Activated T-helper 1 cell treated with anti-CD3 and anti-CD28 coated beads, Interleukin-12 subunit alpha, Interleukin-12 subunit beta, Interleukin-2, Interleukin-4 antibody, amounts not matched to agents 30 ng/mL and 10 ng/mL and 1 ng/mL, durations not matched to agents 14 hours and 24 hours and 36 hours (primary cell): ENCODE measurements at regions not wholly inside any gene's neighbourhood (a gene's known extent, or its start where the extent isn't known, plus 50 kb on each side); places are given as distances from the start of the nearest gene placed in this dataset.

Experiments
- DNase-seq: peaks from one replicate; pipeline ENCODE4 v3.0.0; 2021; ENCODE audit warnings: low spot score
- H3K27ac Mint-ChIP-seq: one replicate; pipeline ENCODE4 v1.8.0; 2021; ENCODE audit warnings: mild to moderate bottlenecking, mixed read lengths
- H3K27me3 Mint-ChIP-seq: one replicate; pipeline ENCODE4 v1.8.0; 2022; ENCODE audit warnings: mild to moderate bottlenecking, moderate library complexity, mixed read lengths; ENCODE audit not compliant: insufficient read depth
- H3K36me3 Mint-ChIP-seq: one replicate; pipeline ENCODE4 v1.8.0; 2021; ENCODE audit warnings: low read depth, mixed read lengths
- H3K4me1 Mint-ChIP-seq: one replicate; pipeline ENCODE4 v1.8.0; 2021; ENCODE audit warnings: low read depth, mixed read lengths
- H3K4me3 Mint-ChIP-seq: one replicate; pipeline ENCODE4 v1.8.0; 2021; ENCODE audit warnings: mild to moderate bottlenecking, moderate library complexity, mixed read lengths
- H3K9me3 Mint-ChIP-seq: one replicate; pipeline ENCODE4 v1.8.0; 2021; ENCODE audit warnings: mixed read lengths
- intact Hi-C: fragments of 100-400 bp; cut with micrococcal nuclease; formaldehyde crosslinking; loops from one replicate; pipeline ENCODE4 v1.15.1; 2024

GRCh38 chr1:43048601-43049011, 89.9 kb upstream of the SLC2A1 start:
- DNase-seq = no peak
- Mint-ChIP-seq H3K4me3 (no peak overlapping the region), H3K4me1 (peaks cover 5% of the 10 kb centered on the region), H3K27me3 (peaks cover 2% of the 10 kb centered on the region), H3K36me3 (no peaks in the 10 kb centered on the region), H3K9me3 (no peaks in the 10 kb centered on the region), H3K27ac (no peak overlapping the region)
- intact Hi-C loops = no loop called here

- Mint-ChIP-seq H3K4me3 (no peak overlapping the region), H3K4me1 (peaks cover 5% of the 10 kb centered on the region), H3K27ac (no peak overlapping the region), H3K27me3 (peaks cover 2% of the 10 kb centered on the region), H3K36me3 (no peaks in the 10 kb centered on the region), H3K9me3 (no peaks in the 10 kb centered on the region)
- intact Hi-C loops = no loop called here
- no peak for DNase-seq
Observed at GRCh38 chr1:43047135-43047534, 88.5 kb upstream of the SLC2A1 start.

DNA sequence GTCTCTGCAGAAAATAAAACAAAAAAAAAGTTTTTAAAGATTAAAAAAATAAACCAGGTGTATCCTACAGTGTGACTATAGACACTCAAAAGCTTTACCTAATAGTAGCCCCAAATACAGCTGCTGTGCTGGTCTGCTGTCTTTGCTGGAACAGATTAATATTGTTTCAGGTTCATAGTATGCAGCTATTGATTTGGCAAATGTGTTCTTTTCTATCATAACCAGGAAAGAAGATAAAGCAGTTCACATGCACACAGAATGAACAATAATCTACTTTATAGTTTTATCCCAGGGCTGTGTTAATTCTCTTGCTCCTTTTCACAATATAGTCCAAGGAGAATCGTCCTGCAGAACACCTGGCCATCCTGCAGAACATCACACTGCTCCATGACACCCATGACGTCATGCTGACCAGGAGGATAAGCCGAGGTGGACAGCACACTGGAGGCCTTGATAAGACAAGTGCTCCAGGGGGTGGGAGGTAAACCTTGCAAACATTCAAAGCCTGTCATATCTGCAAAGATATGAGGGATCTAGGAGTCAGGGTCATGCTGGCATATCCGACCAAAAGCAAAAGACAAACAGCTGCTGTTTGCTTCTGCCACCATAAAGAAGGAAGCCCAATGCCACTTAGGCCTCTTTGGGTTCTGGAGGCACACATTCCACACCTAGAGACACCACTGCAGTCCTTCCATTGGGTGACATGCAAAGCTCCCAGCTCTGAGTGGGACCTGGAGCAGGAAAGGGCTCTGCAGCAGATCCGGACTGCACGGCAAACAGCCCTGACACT, 86.1 kb upstream of the SLC2A1 start:
- Mint-ChIP-seq H3K36me3 (no peaks in the 10 kb centered on the region), H3K9me3 (no peaks in the 10 kb centered on the region), H3K4me1 (peaks cover 5% of the 10 kb centered on the region), H3K4me3 (no peak overlapping the region), H3K27me3 (peaks cover 2% of the 10 kb centered on the region), H3K27ac (no peak overlapping the region)
- DNase-seq = no peak
- intact Hi-C loops = no loop called here

GRCh38 chr1:43043695-43044094, 85.0 kb upstream of the SLC2A1 start:
- Mint-ChIP-seq H3K27ac (no peak overlapping the region), H3K4me1 (peaks cover 5% of the 10 kb centered on the region), H3K4me3 (no peak overlapping the region), H3K36me3 (no peaks in the 10 kb centered on the region), H3K27me3 (peaks cover 2% of the 10 kb centered on the region), H3K9me3 (no peaks in the 10 kb centered on the region)
- no peak for DNase-seq
- intact Hi-C loops = no loop called here

- no peak overlapping the region for H3K27ac Mint-ChIP-seq
- intact Hi-C loops = no loop called here
- H3K4me1 Mint-ChIP-seq = no peaks in the 10 kb centered on the region
- H3K4me3 Mint-ChIP-seq = no peak overlapping the region
- peaks cover 2% of the 10 kb centered on the region for H3K27me3 Mint-ChIP-seq
- H3K36me3 Mint-ChIP-seq = no peaks in the 10 kb centered on the region
- no peaks in the 10 kb centered on the region for H3K9me3 Mint-ChIP-seq
- DNase-seq = no peak
Observed at GRCh38 chr1:43042773-43043457, 84.2 kb upstream of the SLC2A1 start.

DNA sequence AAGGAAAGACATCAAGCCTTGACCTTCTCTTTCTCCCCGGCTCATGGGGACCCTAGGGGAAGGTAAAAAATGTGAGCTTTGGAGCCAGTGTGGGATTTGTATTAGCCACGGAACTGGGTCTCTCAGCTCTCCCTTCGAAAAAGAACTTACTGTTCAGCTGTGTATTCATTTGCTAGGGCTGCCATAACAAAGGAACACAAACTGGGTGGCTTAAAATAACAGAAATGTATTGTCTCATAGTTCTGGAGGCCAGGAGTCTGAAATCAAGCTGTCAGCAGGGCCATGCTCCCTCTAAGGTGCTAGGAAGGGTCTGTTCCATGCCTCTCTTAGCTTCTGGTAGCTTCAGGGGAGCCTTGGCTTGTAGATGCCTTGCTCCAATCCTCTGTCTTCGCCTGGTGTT, 83.5 kb upstream of the SLC2A1 start:
- H3K36me3 Mint-ChIP-seq = no peaks in the 10 kb centered on the region
- H3K9me3 Mint-ChIP-seq = no peaks in the 10 kb centered on the region
- H3K4me1 Mint-ChIP-seq = no peaks in the 10 kb centered on the region
- intact Hi-C loops = no loop called here
- H3K4me3 Mint-ChIP-seq = no peak overlapping the region
- no peak overlapping the region for H3K27ac Mint-ChIP-seq
- peaks cover 4% of the 10 kb centered on the region for H3K27me3 Mint-ChIP-seq
- DNase-seq = no peak

DNA sequence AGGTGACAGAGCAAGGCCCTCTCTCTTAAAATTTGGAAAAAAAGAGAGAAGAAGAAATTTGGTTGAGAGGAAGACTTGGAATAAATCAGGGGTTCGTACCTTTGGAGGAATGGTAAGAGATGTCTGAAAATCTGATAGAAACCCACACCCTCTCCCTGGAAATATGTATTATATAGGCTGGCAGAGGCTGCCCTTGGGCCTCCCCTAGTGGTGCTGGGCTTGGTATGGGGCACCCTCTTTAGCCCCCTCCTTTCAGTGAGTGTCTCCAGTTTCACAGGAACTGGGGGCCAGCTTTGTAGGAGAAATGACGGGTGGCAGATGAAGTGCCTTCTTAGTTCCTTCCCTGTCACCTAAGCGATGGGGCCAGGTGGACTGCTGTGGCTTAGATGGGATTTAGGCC, 82.9 kb upstream of the SLC2A1 start:
- H3K4me1 Mint-ChIP-seq = no peaks in the 10 kb centered on the region
- peaks cover 4% of the 10 kb centered on the region for H3K27me3 Mint-ChIP-seq
- DNase-seq = no peak
- H3K4me3 Mint-ChIP-seq = no peak overlapping the region
- no peak overlapping the region for H3K27ac Mint-ChIP-seq
- no peaks in the 10 kb centered on the region for H3K9me3 Mint-ChIP-seq
- intact Hi-C loops = no loop called here
- no peaks in the 10 kb centered on the region for H3K36me3 Mint-ChIP-seq

DNA sequence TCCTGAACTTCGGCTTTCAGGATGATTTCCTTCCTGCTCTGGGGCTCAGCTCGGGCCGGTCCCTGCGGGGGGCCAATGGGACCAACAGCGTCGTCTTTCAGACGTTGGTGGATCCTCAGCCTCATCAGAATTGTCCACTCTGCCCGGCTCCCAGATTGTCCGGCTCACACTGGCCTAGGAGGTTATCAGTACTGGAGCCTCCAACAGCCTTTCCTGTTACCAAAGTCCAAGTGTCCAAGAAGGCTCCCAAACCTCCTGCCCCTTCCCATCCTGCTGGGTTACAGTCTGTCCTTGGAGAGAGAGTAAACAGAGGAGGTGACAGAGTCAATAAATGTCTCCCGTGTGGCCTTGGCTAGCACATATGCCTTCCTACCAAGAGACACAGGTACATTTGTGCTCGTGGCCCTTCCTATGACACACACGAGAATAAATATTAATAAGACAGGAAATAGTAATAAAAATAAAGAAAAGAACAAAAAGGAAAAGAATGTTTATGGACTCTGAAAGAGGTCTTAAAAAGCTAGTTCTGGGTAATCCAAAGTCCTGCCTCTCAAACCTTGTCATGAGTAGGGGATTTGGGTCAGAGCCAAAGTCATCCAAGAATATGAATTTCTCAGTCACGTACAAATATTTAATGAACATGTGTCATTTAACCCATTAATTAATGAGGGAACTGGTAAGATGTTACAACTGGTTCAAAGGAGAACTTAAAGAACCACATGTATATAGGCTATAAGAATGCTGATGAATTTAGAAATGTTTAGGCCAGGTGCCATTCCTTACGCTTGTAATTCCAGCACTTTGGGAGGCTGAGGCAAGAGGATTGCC, 80.8 kb upstream of the SLC2A1 start:
- H3K27ac Mint-ChIP-seq = no peak overlapping the region
- H3K9me3 Mint-ChIP-seq = no peaks in the 10 kb centered on the region

GRCh38 chr1:43038232-43038935, 79.7 kb upstream of the SLC2A1 start:
- DNase-seq = no peak
- H3K9me3 Mint-ChIP-seq = no peaks in the 10 kb centered on the region
- H3K27me3 Mint-ChIP-seq = peaks cover 2% of the 10 kb centered on the region
- peaks cover 11% of the 10 kb centered on the region for H3K4me1 Mint-ChIP-seq
- H3K36me3 Mint-ChIP-seq = no peaks in the 10 kb centered on the region
- intact Hi-C loops = no loop called here
- no peak overlapping the region for H3K4me3 Mint-ChIP-seq
- no peak overlapping the region for H3K27ac Mint-ChIP-seq

More for the DNA sequence above, 80.8 kb upstream of the SLC2A1 start:
- no peak for DNase-seq
- Mint-ChIP-seq H3K4me3 (no peak overlapping the region), H3K4me1 (peaks cover 7% of the 10 kb centered on the region), H3K36me3 (no peaks in the 10 kb centered on the region), H3K27me3 (peaks cover 2% of the 10 kb centered on the region)
- intact Hi-C loops = no loop called here

- intact Hi-C loops = no loop called here
- Mint-ChIP-seq H3K4me1 (peaks cover 11% of the 10 kb centered on the region), H3K4me3 (no peak overlapping the region), H3K9me3 (no peaks in the 10 kb centered on the region), H3K27ac (no peak overlapping the region), H3K27me3 (peaks cover 2% of the 10 kb centered on the region), H3K36me3 (no peaks in the 10 kb centered on the region)
- DNase-seq = no peak
Observed at GRCh38 chr1:43037466-43037865, 78.8 kb upstream of the SLC2A1 start.

DNA sequence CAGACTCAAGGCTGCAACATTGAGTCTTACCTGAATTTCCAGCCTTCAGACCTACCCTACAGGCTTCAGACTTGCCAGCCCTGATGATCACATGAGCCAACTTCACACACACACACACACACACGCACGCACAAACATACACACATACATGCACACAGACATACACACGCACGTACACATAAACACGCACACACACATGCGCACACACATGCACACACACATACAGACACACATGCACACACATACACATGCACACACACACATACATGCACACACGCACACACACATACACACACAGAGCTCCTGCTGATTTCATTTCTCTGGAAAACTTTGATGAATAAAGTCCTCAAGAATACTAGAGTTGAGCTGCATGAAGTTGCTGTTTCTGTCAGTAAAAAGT, 78.3 kb upstream of the SLC2A1 start:
- Mint-ChIP-seq H3K27ac (no peak overlapping the region), H3K36me3 (no peaks in the 10 kb centered on the region), H3K4me3 (no peak overlapping the region), H3K4me1 (peaks cover 11% of the 10 kb centered on the region), H3K27me3 (peaks cover 2% of the 10 kb centered on the region), H3K9me3 (no peaks in the 10 kb centered on the region)
- DNase-seq = no peak
- intact Hi-C loops = no loop called here

DNA sequence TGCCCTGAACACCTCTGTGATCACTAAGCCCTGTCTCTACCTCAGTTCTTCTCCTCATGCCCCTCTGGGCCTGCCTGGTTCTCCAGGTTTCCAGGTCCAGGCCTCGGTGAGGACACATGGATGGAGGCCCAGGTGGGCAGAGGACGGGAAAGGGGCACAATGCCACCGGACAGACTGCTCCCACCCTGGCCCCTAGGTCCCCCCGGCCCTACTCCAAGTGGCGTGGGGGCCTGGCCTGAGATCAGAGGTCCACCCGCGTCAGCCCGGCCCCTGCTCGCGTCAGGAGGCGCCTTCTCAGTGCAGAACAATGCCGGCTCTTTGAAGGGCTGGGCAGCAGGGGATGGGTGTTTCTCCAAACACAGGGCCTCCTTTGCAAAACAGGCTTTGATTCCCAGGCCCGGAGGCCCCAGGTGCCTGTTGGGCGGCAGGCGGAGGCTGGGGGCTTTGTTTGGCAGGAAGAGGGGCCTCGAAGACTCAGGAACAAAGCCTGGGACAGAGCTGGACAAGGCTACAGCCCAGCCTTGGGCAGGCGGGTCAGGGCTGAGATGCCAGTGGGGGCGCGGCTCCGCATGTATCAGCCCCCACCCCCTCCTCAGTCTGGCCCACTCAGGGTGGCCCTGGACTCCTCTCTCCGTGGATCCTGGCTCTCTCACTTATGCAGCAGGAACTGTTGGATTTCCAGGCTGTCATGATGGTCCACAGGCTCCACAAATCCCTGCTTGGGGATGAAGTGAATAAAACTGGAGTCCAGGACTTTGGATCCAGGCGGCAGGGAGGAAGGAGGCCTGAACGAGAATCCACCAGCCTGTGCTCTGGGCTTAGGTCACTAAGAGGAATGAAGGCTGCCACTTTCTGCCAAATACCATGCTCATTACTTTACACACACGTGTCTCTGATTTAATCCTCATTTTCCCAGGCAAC, 77.4 kb upstream of the SLC2A1 start:
- Mint-ChIP-seq H3K9me3 (no peaks in the 10 kb centered on the region), H3K36me3 (no peaks in the 10 kb centered on the region), H3K27me3 (peaks cover 2% of the 10 kb centered on the region), H3K27ac (no peak overlapping the region), H3K4me1 (peaks cover 11% of the 10 kb centered on the region), H3K4me3 (no peak overlapping the region)
- DNase-seq = no peak
- intact Hi-C loops = no loop called here
